Liver (tissue), 8 donors: ENCODE measurements at regions not wholly inside any gene's neighbourhood (a gene's known extent, or its start where the extent isn't known, plus 50 kb on each side); places are given as distances from the start of the nearest gene placed in this dataset.

Experiments used
- DNase-seq: peaks from one replicate; pipeline ENCODE4 v3.0.0-alpha.2; 2017; ENCODE audit warnings: low spot score
- H3K27ac ChIP-seq, 2 donors: one replicate each; pipeline ENCODE4 v1.7.0; 2013; ENCODE audit warnings: inconsistent platforms in 2 of 2, low read length in 2 of 2, control low read depth in 1 of 2, low read depth in 1 of 2, mild to moderate bottlenecking in 1 of 2
- H3K27me3 ChIP-seq, 4 donors: one replicate each; pipeline versions ENCODE4 v1.6.1 to v1.7.0; 2013; ENCODE audit warnings: low read length in 3 of 4, inconsistent platforms in 1 of 4, mild to moderate bottlenecking in 1 of 4, moderate library complexity in 1 of 4; ENCODE audit not compliant: control insufficient read depth in 4 of 4, insufficient read depth in 4 of 4
- H3K36me3 ChIP-seq, 4 donors: one replicate each; pipeline versions ENCODE4 v1.6.1 to v1.7.0; 2013; ENCODE audit warnings: low read length in 3 of 4, mild to moderate bottlenecking in 3 of 4, low read depth in 1 of 4, moderate library complexity in 1 of 4; ENCODE audit not compliant: control insufficient read depth in 4 of 4, insufficient read depth in 3 of 4
- H3K4me1 ChIP-seq, 4 donors: one replicate each; pipeline versions ENCODE4 v1.6.1 to v1.7.0; 2013; ENCODE audit warnings: low read length in 3 of 4, mild to moderate bottlenecking in 3 of 4, moderate library complexity in 1 of 4; ENCODE audit not compliant: control insufficient read depth in 4 of 4, insufficient read depth in 4 of 4
- H3K4me3 ChIP-seq, 3 donors: one replicate each; pipeline versions ENCODE4 v1.6.1 to v1.7.0; 2013; ENCODE audit warnings: low read length in 3 of 3, control low read depth in 1 of 3, low read depth in 1 of 3, mild to moderate bottlenecking in 1 of 3
- H3K9ac ChIP-seq, 2 donors: one replicate each; pipeline ENCODE4 v1.7.0; 2013; ENCODE audit warnings: low read length in 2 of 2, mild to moderate bottlenecking in 2 of 2, moderate library complexity in 2 of 2, control low read depth in 1 of 2, low read depth in 1 of 2
- H3K9me3 ChIP-seq, 4 donors: one replicate each; pipeline versions ENCODE4 v1.6.1 to v1.7.0; 2013; ENCODE audit warnings: low read length in 3 of 4; ENCODE audit not compliant: control insufficient read depth in 4 of 4
- EGR1 ChIP-seq, 2 donors: IDR thresholded peaks; 2 replicates each; pipeline ENCODE4 v1.6.1; 2016 to 2018; ENCODE audit warnings: antibody characterized with exemption in 2 of 2, low read depth in 2 of 2
- FOXA2 ChIP-seq: IDR thresholded peaks from 2 replicates; pipeline ENCODE4 v1.6.1; 2016; ENCODE audit warnings: antibody characterized with exemption
- GABPA ChIP-seq, 2 donors: IDR thresholded peaks in 1 of 2; conservative IDR thresholded peaks in 1 of 2; 2 replicates each; pipeline ENCODE4 v1.6.1; 2016; ENCODE audit warnings: antibody characterized with exemption in 2 of 2, mild to moderate bottlenecking in 1 of 2, moderate library complexity in 1 of 2
- HNF4A ChIP-seq, 2 donors: conservative IDR thresholded peaks; 2 replicates each; pipeline ENCODE4 v1.6.1; 2016; ENCODE audit warnings: antibody characterized with exemption in 2 of 2, mild to moderate bottlenecking in 2 of 2
- RAD21 ChIP-seq, 2 donors: IDR thresholded peaks; 2 replicates each; pipeline ENCODE4 v1.6.1; 2016; ENCODE audit warnings: antibody characterized with exemption in 2 of 2, mild to moderate bottlenecking in 2 of 2
- TAF1 ChIP-seq: conservative IDR thresholded peaks from 2 replicates; pipeline ENCODE4 v1.6.1; 2016; ENCODE audit warnings: antibody characterized with exemption, mild to moderate bottlenecking
- YY1 ChIP-seq: IDR thresholded peaks from 2 replicates; pipeline ENCODE4 v1.6.1; 2016; ENCODE audit warnings: antibody characterized with exemption, mild to moderate bottlenecking
- WGBS: extraction: QIAGEN DNeasy Blood & Tissue Kit; methylation state at CpG from one replicate; pipeline ENCODE4 v1.1.7; 2013; 5-methylcytosine and 5-hydroxymethylcytosine counted together
- TF ChIP-seq, protein P1 (sequence below): IDR thresholded peaks from 2 replicates; pipeline ENCODE4 v1.6.1; 2016; ENCODE audit warnings: antibody characterized with exemption
- TF ChIP-seq, protein P2 (sequence below): IDR thresholded peaks from 2 replicates; pipeline ENCODE4 v1.6.1; 2016; ENCODE audit warnings: antibody characterized with exemption
- TF ChIP-seq, protein P3 (sequence below): fragments of 150-350 bp; IDR thresholded peaks from 2 replicates; pipeline ENCODE4 v1.5.1; 2017; ENCODE audit warnings: improper control_type of control experiment, low read depth, low read length; ENCODE audit not compliant: missing input control
- TF ChIP-seq, protein P4 (sequence below): IDR thresholded peaks from 2 replicates; pipeline ENCODE4 v1.6.1; 2016; ENCODE audit warnings: antibody characterized with exemption
- donor health status: healthy.
- donor health status: healthy.
- donor health status: healthy.
- donor health status: healthy.
- donor health status: healthy.

DNA sequence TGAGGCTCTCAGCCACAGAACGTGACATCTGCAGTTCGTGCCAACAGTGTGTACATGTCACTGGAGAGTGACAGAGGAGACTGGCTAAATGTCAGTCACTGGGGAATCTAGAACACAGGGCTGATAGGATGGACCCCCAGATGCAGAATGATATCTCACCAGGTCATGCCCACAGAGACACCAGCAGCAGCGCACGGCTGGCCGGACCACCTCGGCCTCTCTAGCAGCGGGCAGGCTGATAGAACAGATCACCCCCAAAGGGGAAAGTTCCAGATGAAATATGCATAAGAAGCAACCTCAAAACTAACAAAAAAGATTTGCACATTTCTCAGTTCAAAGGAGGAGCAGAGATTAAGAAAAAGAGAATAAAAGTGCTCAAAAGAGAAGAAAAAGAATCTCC is 266.5 kb downstream of the SEC23A start:
- no peak for DNase-seq
- no peak overlapping the region for H3K27ac ChIP-seq
- WGBS, result 94% methylated on average over 7 of the region's 7 CpGs

DNA sequence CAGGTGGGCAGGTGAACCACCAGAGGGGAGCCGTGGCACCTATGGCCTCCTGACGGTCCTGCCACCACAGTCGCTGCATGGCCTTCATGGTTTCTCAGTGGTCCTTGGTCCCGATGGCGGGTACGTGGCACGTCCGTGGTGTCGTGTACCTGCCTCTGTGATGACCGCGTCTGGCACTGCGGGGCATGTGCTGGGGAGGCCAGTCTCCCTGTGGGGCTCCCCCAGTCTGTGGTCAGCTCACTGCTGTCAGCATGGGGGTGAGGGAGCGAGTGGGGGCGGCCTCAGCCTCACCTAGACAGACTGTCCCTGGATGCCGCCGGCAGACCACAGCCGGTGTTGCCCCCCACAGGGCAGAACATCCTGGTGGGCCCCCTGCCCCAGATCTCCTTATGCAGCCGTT is 267.2 kb downstream of the SEC23A start:
- Histone ChIP-seq H3K27ac (no peak overlapping the region), H3K27me3 (no peaks in the 10 kb centered on the region), H3K4me3 (no peak overlapping the region), H3K9me3 (no peaks in the 10 kb centered on the region), H3K9ac (no peak overlapping the region), H3K4me1 (no peaks in the 10 kb centered on the region), H3K36me3 (no peaks in the 10 kb centered on the region)
- 95% methylated on average over 18 of the region's 18 CpGs for WGBS
- no peak for DNase-seq
- no peak for TF ChIP-seq RAD21 (IDR thresholded peaks at IDR 0.05)
- TF ChIP-seq, protein P1, sequence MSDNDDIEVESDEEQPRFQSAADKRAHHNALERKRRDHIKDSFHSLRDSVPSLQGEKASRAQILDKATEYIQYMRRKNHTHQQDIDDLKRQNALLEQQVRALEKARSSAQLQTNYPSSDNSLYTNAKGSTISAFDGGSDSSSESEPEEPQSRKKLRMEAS, result no peak
- TF ChIP-seq, protein P2, sequence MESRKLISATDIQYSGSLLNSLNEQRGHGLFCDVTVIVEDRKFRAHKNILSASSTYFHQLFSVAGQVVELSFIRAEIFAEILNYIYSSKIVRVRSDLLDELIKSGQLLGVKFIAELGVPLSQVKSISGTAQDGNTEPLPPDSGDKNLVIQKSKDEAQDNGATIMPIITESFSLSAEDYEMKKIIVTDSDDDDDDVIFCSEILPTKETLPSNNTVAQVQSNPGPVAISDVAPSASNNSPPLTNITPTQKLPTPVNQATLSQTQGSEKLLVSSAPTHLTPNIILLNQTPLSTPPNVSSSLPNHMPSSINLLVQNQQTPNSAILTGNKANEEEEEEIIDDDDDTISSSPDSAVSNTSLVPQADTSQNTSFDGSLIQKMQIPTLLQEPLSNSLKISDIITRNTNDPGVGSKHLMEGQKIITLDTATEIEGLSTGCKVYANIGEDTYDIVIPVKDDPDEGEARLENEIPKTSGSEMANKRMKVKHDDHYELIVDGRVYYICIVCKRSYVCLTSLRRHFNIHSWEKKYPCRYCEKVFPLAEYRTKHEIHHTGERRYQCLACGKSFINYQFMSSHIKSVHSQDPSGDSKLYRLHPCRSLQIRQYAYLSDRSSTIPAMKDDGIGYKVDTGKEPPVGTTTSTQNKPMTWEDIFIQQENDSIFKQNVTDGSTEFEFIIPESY, result no peak
- no peak for TF ChIP-seq HNF4A (conservative IDR thresholded peaks at IDR 0.05)
- TF ChIP-seq EGR1 (IDR thresholded peaks at IDR 0.05; ENCODE audit: low read depth in 2 of 2), result no peak
- no peak for TF ChIP-seq GABPA (IDR thresholded peaks at IDR 0.05 in 1 of 2, conservative IDR thresholded peaks at IDR 0.05 in 1 of 2)
- no peak for TF ChIP-seq YY1
- TF ChIP-seq, protein P3, sequence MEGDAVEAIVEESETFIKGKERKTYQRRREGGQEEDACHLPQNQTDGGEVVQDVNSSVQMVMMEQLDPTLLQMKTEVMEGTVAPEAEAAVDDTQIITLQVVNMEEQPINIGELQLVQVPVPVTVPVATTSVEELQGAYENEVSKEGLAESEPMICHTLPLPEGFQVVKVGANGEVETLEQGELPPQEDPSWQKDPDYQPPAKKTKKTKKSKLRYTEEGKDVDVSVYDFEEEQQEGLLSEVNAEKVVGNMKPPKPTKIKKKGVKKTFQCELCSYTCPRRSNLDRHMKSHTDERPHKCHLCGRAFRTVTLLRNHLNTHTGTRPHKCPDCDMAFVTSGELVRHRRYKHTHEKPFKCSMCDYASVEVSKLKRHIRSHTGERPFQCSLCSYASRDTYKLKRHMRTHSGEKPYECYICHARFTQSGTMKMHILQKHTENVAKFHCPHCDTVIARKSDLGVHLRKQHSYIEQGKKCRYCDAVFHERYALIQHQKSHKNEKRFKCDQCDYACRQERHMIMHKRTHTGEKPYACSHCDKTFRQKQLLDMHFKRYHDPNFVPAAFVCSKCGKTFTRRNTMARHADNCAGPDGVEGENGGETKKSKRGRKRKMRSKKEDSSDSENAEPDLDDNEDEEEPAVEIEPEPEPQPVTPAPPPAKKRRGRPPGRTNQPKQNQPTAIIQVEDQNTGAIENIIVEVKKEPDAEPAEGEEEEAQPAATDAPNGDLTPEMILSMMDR, result no peak
- no peak for TF ChIP-seq TAF1

More for the DNA sequence above, 266.5 kb downstream of the SEC23A start:
- Histone ChIP-seq H3K27me3 (no peaks in the 10 kb centered on the region), H3K36me3 (no peaks in the 10 kb centered on the region), H3K9ac (no peak overlapping the region), H3K4me3 (no peak overlapping the region), H3K9me3 (no peaks in the 10 kb centered on the region), H3K4me1 (no peaks in the 10 kb centered on the region)
- TF ChIP-seq FOXA2 (no peak), TAF1 (no peak)

DNA sequence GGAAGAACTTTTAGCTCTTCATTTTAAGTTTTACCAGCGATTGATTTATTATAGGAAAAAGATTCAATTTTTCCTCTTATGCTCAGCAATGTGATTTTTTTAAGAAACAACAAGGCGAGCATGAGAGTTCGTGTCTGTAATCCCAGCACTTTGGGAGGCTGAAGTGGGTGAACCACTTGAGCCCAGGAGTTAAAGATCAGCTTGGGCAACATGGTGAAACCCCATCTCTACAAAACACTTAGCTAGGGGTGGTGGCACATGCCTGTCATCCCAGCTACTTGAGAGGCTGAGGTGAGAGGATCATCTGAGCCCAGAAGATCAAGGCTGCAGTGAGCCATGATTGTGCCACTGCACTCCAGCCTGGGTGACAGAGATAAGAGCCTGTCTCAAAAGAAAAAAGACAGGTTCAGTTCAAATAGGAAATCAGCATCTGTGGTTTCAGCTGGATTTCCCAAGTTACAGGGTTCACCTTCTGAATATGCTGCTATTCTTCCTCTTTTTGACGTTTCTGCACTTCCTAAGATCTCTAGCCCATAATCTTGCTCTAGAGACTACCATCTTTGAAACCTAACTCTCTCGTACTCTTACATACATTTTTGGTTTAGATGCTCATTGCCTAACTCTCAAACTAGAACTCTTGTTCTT is 274.7 kb downstream of the SEC23A start:
- Histone ChIP-seq H3K27ac (no peak overlapping the region), H3K4me3 (no peak overlapping the region), H3K4me1 (no peaks in the 10 kb centered on the region), H3K9me3 (no peaks in the 10 kb centered on the region), H3K9ac (no peak overlapping the region), H3K36me3 (no peaks in the 10 kb centered on the region), H3K27me3 (no peaks in the 10 kb centered on the region)
- WGBS, result 65% methylated on average over 5 of the region's 5 CpGs
- TF ChIP-seq HNF4A (conservative IDR thresholded peaks at IDR 0.05), result no peak
- TF ChIP-seq, protein P4, sequence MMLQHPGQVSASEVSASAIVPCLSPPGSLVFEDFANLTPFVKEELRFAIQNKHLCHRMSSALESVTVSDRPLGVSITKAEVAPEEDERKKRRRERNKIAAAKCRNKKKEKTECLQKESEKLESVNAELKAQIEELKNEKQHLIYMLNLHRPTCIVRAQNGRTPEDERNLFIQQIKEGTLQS, result no peak
- DNase-seq, result no peak
